ENCODE measurements at regions not wholly inside any gene's neighbourhood (a gene's known extent, or its start where the extent isn't known, plus 50 kb on each side); places are given as distances from the start of the nearest gene placed in this dataset.

- DNase-seq (ENCODE audit: low read depth): no peak
- TF ChIP-seq, protein P1, sequence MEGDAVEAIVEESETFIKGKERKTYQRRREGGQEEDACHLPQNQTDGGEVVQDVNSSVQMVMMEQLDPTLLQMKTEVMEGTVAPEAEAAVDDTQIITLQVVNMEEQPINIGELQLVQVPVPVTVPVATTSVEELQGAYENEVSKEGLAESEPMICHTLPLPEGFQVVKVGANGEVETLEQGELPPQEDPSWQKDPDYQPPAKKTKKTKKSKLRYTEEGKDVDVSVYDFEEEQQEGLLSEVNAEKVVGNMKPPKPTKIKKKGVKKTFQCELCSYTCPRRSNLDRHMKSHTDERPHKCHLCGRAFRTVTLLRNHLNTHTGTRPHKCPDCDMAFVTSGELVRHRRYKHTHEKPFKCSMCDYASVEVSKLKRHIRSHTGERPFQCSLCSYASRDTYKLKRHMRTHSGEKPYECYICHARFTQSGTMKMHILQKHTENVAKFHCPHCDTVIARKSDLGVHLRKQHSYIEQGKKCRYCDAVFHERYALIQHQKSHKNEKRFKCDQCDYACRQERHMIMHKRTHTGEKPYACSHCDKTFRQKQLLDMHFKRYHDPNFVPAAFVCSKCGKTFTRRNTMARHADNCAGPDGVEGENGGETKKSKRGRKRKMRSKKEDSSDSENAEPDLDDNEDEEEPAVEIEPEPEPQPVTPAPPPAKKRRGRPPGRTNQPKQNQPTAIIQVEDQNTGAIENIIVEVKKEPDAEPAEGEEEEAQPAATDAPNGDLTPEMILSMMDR (conservative IDR thresholded peaks at IDR 0.05; ENCODE audit: low read depth, low read length): no peak
- H3K4me3 ChIP-seq (ENCODE audit: low read depth, low read length): no peak overlapping the region
Measured at GRCh38 chr2:195408196-195408595, 248.8 kb upstream of the SLC39A10 start.

DNA sequence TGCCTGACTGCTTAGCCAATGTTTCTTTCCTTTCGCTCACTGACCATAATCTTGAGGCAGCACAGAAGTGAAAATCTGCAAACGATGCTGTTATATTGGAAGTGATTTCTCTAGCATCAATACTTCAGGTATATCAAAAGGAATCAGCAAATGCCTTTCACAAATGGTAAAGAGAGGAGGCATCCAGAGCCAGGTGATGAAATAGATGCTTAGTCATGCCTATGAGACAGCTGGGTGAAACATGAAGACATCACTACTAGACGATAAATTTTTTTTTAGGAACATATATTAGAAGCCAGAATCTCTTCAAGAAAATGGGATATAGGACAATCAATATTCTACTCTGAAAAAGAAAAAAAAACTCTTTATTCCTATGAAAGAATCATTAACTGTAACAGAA is 249.2 kb upstream of the SLC39A10 start:
- TF ChIP-seq, protein P1 (conservative IDR thresholded peaks at IDR 0.05; ENCODE audit: low read depth, low read length): no peak
- no peak overlapping the region for H3K4me3 ChIP-seq (ENCODE audit: low read depth, low read length)
- no peak for DNase-seq (ENCODE audit: low read depth)

DNA sequence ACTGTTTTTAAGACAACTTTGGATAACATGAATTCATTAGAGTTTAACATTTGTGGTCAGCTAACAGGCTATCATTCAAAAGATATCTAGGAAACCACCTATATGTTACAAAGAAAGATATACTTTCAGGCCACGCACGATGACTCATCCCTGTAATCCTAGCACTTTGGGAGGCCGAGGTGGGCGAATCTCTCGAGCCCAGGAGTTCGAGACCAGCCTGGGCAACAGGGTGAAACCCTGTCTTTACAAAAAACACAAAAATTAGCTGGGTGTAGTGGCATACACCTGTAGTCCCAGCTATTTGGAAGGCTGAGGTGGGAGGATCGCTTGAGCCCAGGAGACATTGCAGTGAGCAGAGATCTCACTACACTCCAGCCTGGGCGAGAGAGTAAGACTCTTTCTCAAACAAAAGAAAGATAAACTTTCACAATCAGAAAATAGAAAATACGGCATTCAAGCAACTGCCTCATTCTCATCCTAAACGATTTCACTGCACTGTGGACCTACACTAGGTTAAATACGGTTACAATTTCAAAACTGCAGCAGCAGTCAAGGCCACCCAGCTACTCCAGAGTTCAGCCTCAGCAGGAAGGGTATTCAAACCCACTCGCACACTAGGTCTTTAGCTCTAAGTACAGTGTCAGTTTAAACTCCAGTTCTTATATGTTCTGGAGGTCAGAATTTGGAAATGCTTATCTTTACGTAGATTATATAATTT is 250.0 kb upstream of the SLC39A10 start:
- no peak overlapping the region for H3K4me3 ChIP-seq (ENCODE audit: low read depth, low read length)
- DNase-seq (ENCODE audit: low read depth): no peak
- TF ChIP-seq, protein P1 (conservative IDR thresholded peaks at IDR 0.05; ENCODE audit: low read depth, low read length): no peak

GRCh38 chr2:195404651-195405050 is 252.4 kb upstream of the SLC39A10 start:
- no peak for DNase-seq (ENCODE audit: low read depth)
- H3K4me3 ChIP-seq (ENCODE audit: low read depth, low read length): no peak overlapping the region
- TF ChIP-seq, protein P1 (conservative IDR thresholded peaks at IDR 0.05; ENCODE audit: low read depth, low read length): no peak

GRCh38 chr2:195396479-195396878 is 260.5 kb upstream of the SLC39A10 start:
- no peak overlapping the region for H3K4me3 ChIP-seq (ENCODE audit: low read depth, low read length)
- no peak for DNase-seq (ENCODE audit: low read depth)
- TF ChIP-seq, protein P1 (conservative IDR thresholded peaks at IDR 0.05; ENCODE audit: low read depth, low read length): no peak

GRCh38 chr2:195395362-195395761 is 261.7 kb upstream of the SLC39A10 start:
- no peak for DNase-seq (ENCODE audit: low read depth)
- TF ChIP-seq, protein P1 (conservative IDR thresholded peaks at IDR 0.05; ENCODE audit: low read depth, low read length): no peak

More at GRCh38 chr2:195395362-195395761, 261.7 kb upstream of the SLC39A10 start:
- H3K4me3 ChIP-seq (ENCODE audit: low read depth, low read length): no peak overlapping the region
